ENCODE measurements at regions not wholly inside any gene's neighbourhood (a gene's known extent, or its start where the extent isn't known, plus 50 kb on each side); places are given as distances from the start of the nearest gene placed in this dataset.

DNA sequence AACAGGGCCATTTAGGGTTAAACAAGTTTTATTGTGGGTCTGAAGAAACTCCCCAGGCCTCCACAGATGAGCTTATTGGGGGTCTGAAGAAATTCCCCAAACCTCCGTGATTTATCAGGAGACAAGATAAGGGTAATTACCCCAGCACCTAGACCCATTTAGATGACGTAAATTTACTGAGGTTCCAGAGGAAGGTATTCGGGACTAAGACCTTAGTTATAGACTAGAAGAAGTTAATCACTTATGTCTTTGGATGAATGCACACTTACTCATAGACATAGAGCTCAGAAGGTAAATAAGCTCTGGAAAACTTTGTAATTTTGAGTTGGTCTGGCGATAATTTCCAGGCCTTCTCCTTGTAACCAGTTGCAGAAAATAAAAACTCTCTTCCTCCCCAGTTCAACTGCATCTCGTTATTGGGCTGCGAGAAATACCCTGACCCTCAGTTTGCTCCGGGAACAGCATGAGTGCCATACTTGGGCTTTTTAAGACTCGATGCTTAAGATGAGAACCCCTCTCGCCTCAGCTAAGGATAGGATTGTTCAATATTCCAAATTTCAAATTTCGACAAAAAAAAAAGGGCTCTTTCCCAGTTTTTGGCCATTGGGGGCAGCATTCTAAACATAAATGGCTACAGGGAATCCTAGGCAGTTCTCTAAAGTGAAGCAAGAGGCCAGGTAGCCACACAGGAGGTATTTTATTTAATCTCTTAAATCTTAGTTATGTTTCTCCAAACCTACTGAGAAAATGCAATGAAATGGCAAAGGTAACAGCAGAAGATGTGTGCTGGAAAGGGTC is 74.7 kb upstream of the PFKP start:
- TF ChIP-seq, protein P1, sequence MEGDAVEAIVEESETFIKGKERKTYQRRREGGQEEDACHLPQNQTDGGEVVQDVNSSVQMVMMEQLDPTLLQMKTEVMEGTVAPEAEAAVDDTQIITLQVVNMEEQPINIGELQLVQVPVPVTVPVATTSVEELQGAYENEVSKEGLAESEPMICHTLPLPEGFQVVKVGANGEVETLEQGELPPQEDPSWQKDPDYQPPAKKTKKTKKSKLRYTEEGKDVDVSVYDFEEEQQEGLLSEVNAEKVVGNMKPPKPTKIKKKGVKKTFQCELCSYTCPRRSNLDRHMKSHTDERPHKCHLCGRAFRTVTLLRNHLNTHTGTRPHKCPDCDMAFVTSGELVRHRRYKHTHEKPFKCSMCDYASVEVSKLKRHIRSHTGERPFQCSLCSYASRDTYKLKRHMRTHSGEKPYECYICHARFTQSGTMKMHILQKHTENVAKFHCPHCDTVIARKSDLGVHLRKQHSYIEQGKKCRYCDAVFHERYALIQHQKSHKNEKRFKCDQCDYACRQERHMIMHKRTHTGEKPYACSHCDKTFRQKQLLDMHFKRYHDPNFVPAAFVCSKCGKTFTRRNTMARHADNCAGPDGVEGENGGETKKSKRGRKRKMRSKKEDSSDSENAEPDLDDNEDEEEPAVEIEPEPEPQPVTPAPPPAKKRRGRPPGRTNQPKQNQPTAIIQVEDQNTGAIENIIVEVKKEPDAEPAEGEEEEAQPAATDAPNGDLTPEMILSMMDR (IDR thresholded peaks at IDR 0.05; ENCODE audit: insufficient read depth, low read depth, low read length, missing control alignments), result no peak
- H3K4me3 ChIP-seq (ENCODE audit: low read length), result no peak overlapping the region
- no peak for DNase-seq (ENCODE audit: low read depth)

DNA sequence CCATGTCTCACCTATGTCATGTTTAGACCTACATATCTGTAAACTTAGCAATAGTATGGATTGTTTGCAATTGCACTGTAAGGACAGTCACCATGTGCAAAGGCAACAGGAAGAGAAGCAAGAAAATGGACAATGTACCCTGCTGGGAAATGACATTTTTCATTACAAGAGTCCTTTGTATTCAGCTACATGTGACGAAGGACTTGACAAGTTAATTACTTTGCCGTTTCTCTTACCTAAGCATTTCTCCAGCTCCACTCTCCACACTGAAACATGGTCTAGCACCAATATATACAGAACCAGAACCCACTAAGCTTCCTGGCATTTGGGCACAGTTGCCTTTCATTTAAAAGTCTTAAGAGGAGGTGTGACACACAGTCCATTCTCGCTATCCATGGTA is 76.6 kb upstream of the PFKP start:
- H3K4me3 ChIP-seq (ENCODE audit: low read length), result no peak overlapping the region
- TF ChIP-seq, protein P1 (IDR thresholded peaks at IDR 0.05; ENCODE audit: insufficient read depth, low read depth, low read length, missing control alignments), result no peak
- no peak for DNase-seq (ENCODE audit: low read depth)

DNA sequence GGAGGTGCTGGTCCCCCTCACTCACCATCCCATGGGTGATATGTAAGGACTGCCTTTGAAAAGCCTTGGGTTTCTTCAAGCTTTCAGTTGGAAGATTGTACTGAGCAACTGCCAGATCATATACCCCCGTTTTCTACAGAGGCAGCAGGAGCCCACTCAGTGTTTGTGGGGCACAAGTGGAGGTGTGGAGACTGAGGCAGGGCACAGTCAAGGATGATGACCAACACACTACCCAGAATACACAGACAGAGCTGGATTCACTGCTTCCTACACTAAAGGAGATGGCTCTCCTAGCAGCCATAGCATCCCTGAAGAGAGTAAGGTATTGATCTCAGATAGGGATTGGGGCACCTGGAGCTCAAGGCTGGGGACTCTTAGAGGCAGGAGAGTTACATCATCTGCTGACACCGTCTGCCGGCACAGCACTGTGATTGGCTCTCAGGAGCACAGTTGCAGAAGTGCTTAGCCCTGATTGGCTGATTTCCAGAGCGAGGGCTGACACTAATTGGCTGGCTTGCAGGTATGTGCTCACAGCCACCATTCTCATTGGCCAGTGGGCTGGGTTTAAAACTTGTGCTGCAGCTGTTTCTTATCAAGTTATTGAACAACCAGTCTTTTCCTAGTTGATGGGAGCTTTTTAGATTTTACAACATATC is 77.9 kb upstream of the PFKP start:
- DNase-seq (ENCODE audit: low read depth), result no peak
- no peak overlapping the region for H3K4me3 ChIP-seq (ENCODE audit: low read length)
- TF ChIP-seq, protein P1 (IDR thresholded peaks at IDR 0.05; ENCODE audit: insufficient read depth, low read depth, low read length, missing control alignments), result no peak

DNA sequence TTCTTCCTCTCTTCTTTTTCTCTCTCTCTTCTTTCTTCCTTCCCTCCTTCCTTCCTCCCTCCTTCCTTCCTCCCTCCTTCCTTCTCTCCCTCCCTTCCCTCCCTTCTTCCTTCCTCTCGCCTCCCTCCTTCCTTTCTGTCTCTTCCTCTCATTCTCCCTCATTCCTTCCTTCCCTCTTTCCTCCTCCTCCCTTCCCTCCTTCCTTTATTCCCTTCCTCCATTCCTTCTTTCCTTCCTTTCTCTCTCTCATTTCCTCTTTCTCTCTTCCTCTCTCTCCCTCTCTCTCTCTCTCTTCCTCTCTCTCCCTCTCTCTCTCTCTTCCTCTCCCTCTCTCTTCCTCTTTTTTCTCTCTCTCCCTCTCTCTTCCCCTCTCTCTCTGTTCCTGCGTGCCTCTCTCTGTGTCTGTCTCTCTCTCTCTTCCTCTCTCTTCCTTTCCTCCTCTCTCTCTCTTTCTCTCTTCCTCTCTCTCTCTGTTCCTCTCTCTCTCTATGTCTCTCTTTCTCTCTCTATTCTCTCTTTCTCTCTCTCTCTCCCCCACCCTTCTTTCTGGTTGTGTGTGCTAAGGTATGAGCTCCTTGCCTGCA is 80.1 kb upstream of the PFKP start:
- no peak for DNase-seq (ENCODE audit: low read depth)
- H3K4me3 ChIP-seq (ENCODE audit: low read length), result no peak overlapping the region
- TF ChIP-seq, protein P1 (IDR thresholded peaks at IDR 0.05; ENCODE audit: insufficient read depth, low read depth, low read length, missing control alignments), result no peak

DNA sequence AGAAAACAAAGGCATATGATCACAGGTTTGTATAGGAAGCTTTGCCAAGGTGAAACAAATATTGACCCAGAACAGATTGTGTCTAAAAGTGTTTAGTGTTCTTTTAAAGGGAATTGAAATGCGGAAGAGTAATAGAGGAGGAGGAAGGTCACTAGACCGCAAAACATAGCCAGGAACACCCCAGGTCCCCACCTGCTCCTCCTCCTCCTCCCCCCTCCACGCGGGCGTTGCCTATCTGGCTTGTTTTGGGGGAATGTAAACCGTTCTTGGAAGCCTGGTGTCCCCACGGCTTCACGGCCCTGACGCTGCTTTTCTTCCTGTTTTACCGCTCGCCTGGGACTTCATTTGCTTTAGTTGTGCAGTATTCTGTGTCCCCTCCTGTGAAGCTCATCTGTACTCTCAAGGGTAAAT is 81.0 kb upstream of the PFKP start:
- DNase-seq (ENCODE audit: low read depth), result no peak
- no peak overlapping the region for H3K4me3 ChIP-seq (ENCODE audit: low read length)
- TF ChIP-seq, protein P1 (IDR thresholded peaks at IDR 0.05; ENCODE audit: insufficient read depth, low read depth, low read length, missing control alignments), result no peak

DNA sequence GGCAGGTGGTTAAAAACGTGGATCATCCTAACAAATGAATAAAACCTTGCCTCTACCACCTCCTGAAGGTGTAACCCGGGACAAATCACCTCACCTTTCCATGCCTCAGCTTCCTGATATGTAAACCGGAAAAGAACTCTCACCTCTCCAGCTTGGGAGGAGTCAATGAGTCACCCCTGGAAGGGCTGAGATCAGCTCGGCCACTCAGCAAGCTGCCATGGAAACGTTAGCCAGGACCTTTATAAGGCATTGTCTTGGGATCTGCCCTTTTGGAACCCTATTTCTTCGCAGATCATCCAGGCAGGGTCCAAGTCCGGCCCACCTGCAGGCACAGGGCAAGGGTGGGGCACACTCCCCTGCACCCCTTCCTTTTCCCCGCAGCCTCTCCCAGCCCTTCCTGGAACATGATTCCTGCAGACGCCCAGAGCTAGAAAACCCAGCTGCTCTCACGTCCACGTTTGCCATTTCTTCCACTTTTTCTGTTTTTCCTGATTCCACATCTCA is 81.6 kb upstream of the PFKP start:
- H3K4me3 ChIP-seq (ENCODE audit: low read length), result no peak overlapping the region
- TF ChIP-seq, protein P1 (IDR thresholded peaks at IDR 0.05; ENCODE audit: insufficient read depth, low read depth, low read length, missing control alignments), result peak; percentile 15
- peak; percentile 87 for DNase-seq (ENCODE audit: low read depth)

All from epithelial cell of esophagus (primary cell).